ENCODE measurements at regions not wholly inside any gene's neighbourhood (a gene's known extent, or its start where the extent isn't known, plus 50 kb on each side); places are given as distances from the start of the nearest gene placed in this dataset.

DNA sequence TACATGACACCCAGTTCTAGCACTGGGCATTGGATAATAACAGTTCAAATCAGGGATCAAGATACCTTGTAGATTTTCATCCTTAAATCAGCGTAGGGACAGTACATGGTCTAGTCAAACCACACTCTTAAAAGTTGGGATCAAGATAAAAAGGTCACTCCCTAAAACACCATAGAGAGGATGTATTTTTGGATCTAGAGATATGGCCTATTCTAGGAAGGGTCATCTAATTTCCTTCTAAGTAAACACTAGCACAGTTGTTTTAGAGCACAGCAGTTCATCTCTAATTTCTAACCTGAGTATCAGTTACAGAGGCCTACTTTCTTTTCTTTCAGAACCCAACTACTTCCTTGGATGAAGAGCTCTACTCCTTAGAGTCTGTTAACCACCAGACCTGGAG is 166.4 kb upstream of the GRIN3A start:
- TF ChIP-seq, protein P1, sequence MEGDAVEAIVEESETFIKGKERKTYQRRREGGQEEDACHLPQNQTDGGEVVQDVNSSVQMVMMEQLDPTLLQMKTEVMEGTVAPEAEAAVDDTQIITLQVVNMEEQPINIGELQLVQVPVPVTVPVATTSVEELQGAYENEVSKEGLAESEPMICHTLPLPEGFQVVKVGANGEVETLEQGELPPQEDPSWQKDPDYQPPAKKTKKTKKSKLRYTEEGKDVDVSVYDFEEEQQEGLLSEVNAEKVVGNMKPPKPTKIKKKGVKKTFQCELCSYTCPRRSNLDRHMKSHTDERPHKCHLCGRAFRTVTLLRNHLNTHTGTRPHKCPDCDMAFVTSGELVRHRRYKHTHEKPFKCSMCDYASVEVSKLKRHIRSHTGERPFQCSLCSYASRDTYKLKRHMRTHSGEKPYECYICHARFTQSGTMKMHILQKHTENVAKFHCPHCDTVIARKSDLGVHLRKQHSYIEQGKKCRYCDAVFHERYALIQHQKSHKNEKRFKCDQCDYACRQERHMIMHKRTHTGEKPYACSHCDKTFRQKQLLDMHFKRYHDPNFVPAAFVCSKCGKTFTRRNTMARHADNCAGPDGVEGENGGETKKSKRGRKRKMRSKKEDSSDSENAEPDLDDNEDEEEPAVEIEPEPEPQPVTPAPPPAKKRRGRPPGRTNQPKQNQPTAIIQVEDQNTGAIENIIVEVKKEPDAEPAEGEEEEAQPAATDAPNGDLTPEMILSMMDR (IDR thresholded peaks at IDR 0.05), result no peak
- TF ChIP-seq POLR2AphosphoS5 (IDR thresholded peaks at IDR 0.05) (no peak), POLR2A (IDR thresholded peaks at IDR 0.05) (no peak)

All from upper lobe of left lung (tissue), 4 donors.